ENCODE measurements at regions not wholly inside any gene's neighbourhood (a gene's known extent, or its start where the extent isn't known, plus 50 kb on each side); places are given as distances from the start of the nearest gene placed in this dataset.

DNA sequence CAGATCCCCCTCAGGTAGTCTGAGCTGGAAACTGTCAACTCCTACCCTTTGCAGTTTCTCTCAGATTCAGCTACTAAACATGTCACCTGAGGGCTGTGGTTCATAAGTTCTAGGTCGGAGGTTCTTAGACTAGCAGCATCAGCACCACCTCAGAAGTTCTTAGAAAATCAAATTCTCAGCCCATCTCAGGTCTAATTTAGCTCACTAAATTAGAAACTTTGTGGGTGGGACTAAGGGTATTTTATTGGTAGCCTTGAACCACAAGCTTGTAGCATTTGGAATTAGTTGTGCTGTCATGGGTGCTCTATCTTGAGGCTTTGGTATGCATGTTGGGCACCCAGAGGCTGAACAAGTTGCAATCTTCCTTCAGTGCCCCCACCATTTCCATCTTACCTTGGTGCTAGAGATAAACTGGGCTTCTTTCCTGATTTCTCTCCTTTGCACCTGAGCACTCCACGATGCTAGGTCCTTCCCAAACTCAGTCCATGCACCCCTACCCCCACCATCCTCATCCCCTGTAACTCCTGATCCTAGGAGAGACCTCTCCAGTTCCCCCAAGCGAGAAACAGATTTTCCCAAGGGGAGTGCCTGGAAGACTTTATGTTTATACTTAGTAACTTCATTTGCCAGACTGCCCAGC lies 54.2 kb downstream of the S1PR1 start:
- TF ChIP-seq EZH2 (IDR thresholded peaks at IDR 0.05): no peak
- no peak for TF ChIP-seq POLR2AphosphoS5 (IDR thresholded peaks at IDR 0.05; ENCODE audit: borderline replicate concordance, low read depth, low read length)
- no peak for TF ChIP-seq FOXP2 (optimal IDR thresholded peaks at IDR 0.05; ENCODE audit: control extremely low read depth, extremely low read length, insufficient read depth)
